K562 (cell line): ENCODE measurements at regions not wholly inside any gene's neighbourhood (a gene's known extent, or its start where the extent isn't known, plus 50 kb on each side); places are given as distances from the start of the nearest gene placed in this dataset.
"Not testable (repeated sequence)": the region's sequence is repeated elsewhere in the genome, so short reads cannot be mapped to it uniquely, and the experiment has no call there.

ENCODE experiments used
- ATAC-seq: fragments of 200-7000 bp; cut with Tn5 transposase; 3 replicates; pipeline ENCODE4 v1.9.1; 2020; ENCODE audit warnings: moderate library complexity
- BruUV-seq: library from RNA; stranded (reverse); fragments of 400-500 nt; replicated peaks from 2 replicates; lab custom pipeline; 2021; lab: Mats Ljungman, UMichigan
- CTCF ChIA-PET: fragments of 300-600 bp; formaldehyde crosslinking; extraction: SDS; loops from one replicate; lab custom pipeline; 2021; ENCODE audit warnings: low intra/inter-chr PET ratio; lab: Yijun Ruan, JAX
- POLR2A ChIA-PET: fragments of 300-600, 350-650 bp; sonication (Branson Sonifier 250); formaldehyde crosslinking; extraction: SDS; loops from one replicate; lab custom pipeline; 2021; ENCODE audit warnings: antibody characterized with exemption, inconsistent platforms; lab: Yijun Ruan, JAX
- DNase-seq, 4 experiments: peaks; one replicate each; pipeline versions ENCODE4 v3.0.0 to v3.0.0-alpha.2; 2011 to 2018; ENCODE audit warnings: low spot score in 3 of 4, mixed read lengths in 3 of 4; ENCODE audit errors: extremely low read depth in 1 of 4
- FAIRE-seq: peaks from 2 replicates; lab custom pipeline; 2011; peaks lifted over from hg19 to GRCh38; lab: Jason Lieb, UNC
- H2AFZ ChIP-seq: 2 replicates; pipeline ENCODE4 v1.6.0; 2011; ENCODE audit warnings: low read depth, low read length, control low read depth, inconsistent platforms
- H3K27ac ChIP-seq: fragments of 200-600 bp; 3 replicates; pipeline ENCODE4 v1.8.0; 2011; ENCODE audit warnings: low read depth, mild to moderate bottlenecking, control low read depth, inconsistent platforms, low read length, moderate library complexity, mixed read lengths; ENCODE audit errors: extremely low read depth
- H3K27me3 ChIP-seq, 2 experiments: fragments of 300-600 bp in 1 of 2; 2 replicates in 1 of 2; 3 replicates in 1 of 2; pipeline versions ENCODE4 v1.6.0 to v1.8.0; 2011; ENCODE audit warnings: inconsistent platforms in 2 of 2, low read length in 2 of 2, mild to moderate bottlenecking in 1 of 2, mixed read lengths in 1 of 2, moderate library complexity in 1 of 2; ENCODE audit not compliant: control insufficient read depth in 2 of 2, insufficient read depth in 2 of 2
- H3K36me3 ChIP-seq: fragments of 300-600 bp; 3 replicates; pipeline ENCODE4 v1.8.0; 2011; ENCODE audit warnings: mild to moderate bottlenecking, low read length, inconsistent platforms; ENCODE audit not compliant: control insufficient read depth, insufficient read depth
- H3K4me1 ChIP-seq, 2 experiments: fragments of 200-600 bp in 1 of 2; replicated peaks in 1 of 2; 2 replicates in 1 of 2; 3 replicates in 1 of 2; pipeline versions ENCODE4 v1.5.1 to v1.8.0; 2011; ENCODE audit warnings: inconsistent platforms in 2 of 2, low read length in 2 of 2, mild to moderate bottlenecking in 1 of 2, mixed read lengths in 1 of 2, moderate library complexity in 1 of 2; ENCODE audit not compliant: control insufficient read depth in 2 of 2, insufficient read depth in 2 of 2
- H3K4me2 ChIP-seq: 2 replicates; pipeline ENCODE4 v1.6.1; 2011; ENCODE audit warnings: low read length, control low read depth, inconsistent platforms, mixed read lengths; ENCODE audit not compliant: insufficient read depth
- H3K4me3 ChIP-seq: fragments of 200-600 bp; sonication (generic), shearing (Covaris generic); 2 replicates; pipeline ENCODE4 v1.5.1; 2016; ENCODE audit warnings: control low read depth, inconsistent platforms
- H3K79me2 ChIP-seq: fragments of 200-600 bp; 3 replicates; pipeline ENCODE4 v1.8.0; 2011; ENCODE audit warnings: low read length, inconsistent platforms; ENCODE audit not compliant: control insufficient read depth, insufficient read depth
- H3K9ac ChIP-seq, 2 experiments: 2 replicates each; pipeline versions ENCODE4 v1.6.0 to v1.6.1; 2011; ENCODE audit warnings: low read depth in 2 of 2, low read length in 2 of 2, control low read depth in 1 of 2, inconsistent platforms in 1 of 2, mild to moderate bottlenecking in 1 of 2, mixed read lengths in 1 of 2; ENCODE audit not compliant: insufficient read depth in 1 of 2
- H3K9me1 ChIP-seq: one replicate; pipeline ENCODE4 v1.6.0; 2011; ENCODE audit warnings: inconsistent platforms, mild to moderate bottlenecking, low read length, moderate library complexity; ENCODE audit not compliant: control insufficient read depth, insufficient read depth
- H3K9me3 ChIP-seq: replicated peaks from 2 replicates; pipeline ENCODE4 v1.5.1; 2011; ENCODE audit warnings: low read depth, low read length, inconsistent platforms; ENCODE audit not compliant: control insufficient read depth, insufficient read depth
- H4K20me1 ChIP-seq: replicated peaks from 2 replicates; pipeline ENCODE4 v1.6.1; 2011; ENCODE audit warnings: low read length, inconsistent platforms, mixed read lengths; ENCODE audit not compliant: control insufficient read depth, insufficient read depth
- GABPA ChIP-seq: fragments of 200-800 bp; sonication (Bioruptor generic); conservative IDR thresholded peaks from 2 replicates; pipeline ENCODE4 v1.6.1; 2016; ENCODE audit warnings: low read depth, missing genetic modification characterization, missing compliant biosample characterization
- HDAC8 ChIP-seq: fragments of 450-650 bp; IDR thresholded peaks from 2 replicates; pipeline ENCODE4 v1.6.1; 2016; ENCODE audit warnings: mild to moderate bottlenecking, missing genetic modification characterization, moderate library complexity, missing compliant biosample characterization
- HEY1 ChIP-seq: fragments of 250-450 bp; sonication (Bioruptor Pico); IDR thresholded peaks from 2 replicates; pipeline ENCODE4 v1.5.0; 2020; ENCODE audit warnings: mild to moderate bottlenecking, moderate library complexity, borderline replicate concordance
- MAFF ChIP-seq: IDR thresholded peaks from 2 replicates; pipeline ENCODE4 v1.6.1; 2012; ENCODE audit warnings: low read length, improper control_type of control experiment
- MAFK ChIP-seq: IDR thresholded peaks from 2 replicates; pipeline ENCODE4 v1.6.1; 2011; ENCODE audit warnings: low read length, improper control_type of control experiment
- POLR2A ChIP-seq: fragments of 450-650 bp; conservative IDR thresholded peaks from 2 replicates; pipeline ENCODE4 v1.6.1; 2016
- ZNF274 ChIP-seq: IDR thresholded peaks from 2 replicates; pipeline ENCODE4 v1.6.1; 2011; ENCODE audit warnings: low read depth, mild to moderate bottlenecking, low read length, moderate library complexity, borderline replicate concordance
- ZNF3 ChIP-seq: fragments of 250-450 bp; sonication (Bioruptor Pico); IDR thresholded peaks from 2 replicates; pipeline ENCODE4 v1.5.0; 2021; ENCODE audit warnings: mild to moderate bottlenecking, moderate library complexity
- ZNF507 ChIP-seq: conservative IDR thresholded peaks from 2 replicates; pipeline ENCODE4 v1.6.1; 2017; ENCODE audit warnings: missing genetic modification characterization, missing compliant biosample characterization
- WGBS: fragments of 100-300 bp; shearing (Covaris generic); methylation state at CpG from one replicate; pipeline ENCODE4 v1.1.6; 2016; ENCODE audit warnings: low coverage, mixed read lengths; ENCODE audit not compliant: insufficient coverage; ENCODE audit errors: missing lambda C conversion rate; 5-methylcytosine and 5-hydroxymethylcytosine counted together
- in situ Hi-C: fragments of 300-500 bp; cut with MboI; formaldehyde crosslinking; loops from 4 replicates; pipeline ENCODE4 v1.15.0; 2018; ENCODE audit warnings: inconsistent platforms, mixed read lengths
- intact Hi-C: fragments of 100-400 bp; cut with micrococcal nuclease; formaldehyde crosslinking; loops from 2 replicates; pipeline ENCODE4 v1.14.2; 2022

- Histone ChIP-seq H3K4me2 (no peak overlapping the region), H3K4me1 (no peaks in the 10 kb centered on the region; a peak in 1 of 5 replicates), H3K27me3 (peaks cover 0 to 13% of the 10 kb centered on the region in 2 experiments; a peak in 1 of 5 replicates), H3K9me3 (no peaks in the 10 kb centered on the region), H3K27ac (no peak overlapping the region), H3K4me3 (no peak overlapping the region), H3K9me1 (no peaks in the 10 kb centered on the region), H3K79me2 (no peaks in the 10 kb centered on the region), H2AFZ (peak overlapping the region; percentile 34; the same call in 1 of the 2 replicates), H4K20me1 (no peaks in the 10 kb centered on the region; the same call in 1 of the 2 replicates), H3K9ac (no peak overlapping the region), H3K36me3 (no peaks in the 10 kb centered on the region)
- BruUV-seq, result no TSS peak
- ChIA-PET POLR2A (no interaction called here), CTCF (no interaction called here)
- no peak for TF ChIP-seq HEY1 (CRISPR knock-in tag)
- peak; percentile 51 for TF ChIP-seq GABPA (tag)
- ATAC-seq (no peak), DNase-seq (no peak), FAIRE-seq (no peak)
- in situ Hi-C loops (no loop called here), intact Hi-C loops (no loop called here)
- WGBS, result 10% methylated on average over 12 of the region's 12 CpGs
Observed at GRCh38 chr11:130561441-130561881, 113.0 kb downstream of the ADAMTS15 start.

- H3K27ac ChIP-seq, result no peak overlapping the region
- DNase-seq, result no peak
- H3K4me1 ChIP-seq, result no peaks in the 10 kb centered on the region; a peak in 1 of 5 replicates
- H3K4me3 ChIP-seq, result no peak overlapping the region
- no peaks in the 10 kb centered on the region for H3K79me2 ChIP-seq
- no peaks in the 10 kb centered on the region for H3K36me3 ChIP-seq
- BruUV-seq, result no TSS peak
- H4K20me1 ChIP-seq, result no peaks in the 10 kb centered on the region; the same call in 1 of the 2 replicates
- H2AFZ ChIP-seq, result no peak overlapping the region
- no peaks in the 10 kb centered on the region for H3K9me3 ChIP-seq
- no peak overlapping the region for H3K9ac ChIP-seq
- FAIRE-seq, result no peak
- POLR2A ChIA-PET, result no interaction called here
- ATAC-seq, result no peak
- in situ Hi-C loops (no loop called here), intact Hi-C loops (no loop called here)
- CTCF ChIA-PET, result no interaction called here
- H3K4me2 ChIP-seq, result no peak overlapping the region
- peaks cover 0 to 13% of the 10 kb centered on the region in 2 experiments; a peak in 1 of 5 replicates for H3K27me3 ChIP-seq
- TF ChIP-seq POLR2A (no peak), ZNF507 (tag) (no peak), ZNF274 (no peak), ZNF3 (no peak), HDAC8 (no peak), MAFK (no peak), MAFF (no peak)
- H3K9me1 ChIP-seq, result no peaks in the 10 kb centered on the region
- WGBS, result 11% methylated on average over 2 of the region's 2 CpGs
Observed at GRCh38 chr11:130562549-130562948, 114.1 kb downstream of the ADAMTS15 start.

GRCh38 chr11:130566360-130566759, 117.9 kb downstream of the ADAMTS15 start:
- ATAC-seq, FAIRE-seq, BruUV-seq, H3K79me2 ChIP-seq, H3K9me3 ChIP-seq, H3K9me1 ChIP-seq, POLR2A ChIA-PET, DNase-seq, H3K4me3 ChIP-seq, H4K20me1 ChIP-seq, in situ Hi-C loops, intact Hi-C loops, H3K4me1 ChIP-seq, H3K9ac ChIP-seq, H3K27ac ChIP-seq, H3K36me3 ChIP-seq, H2AFZ ChIP-seq, CTCF ChIA-PET, H3K4me2 ChIP-seq: not testable (repeated sequence)
- 17% methylated on average over 2 of the region's 7 CpGs for WGBS
- peaks cover 4 to 18% of the 10 kb centered on the region in 2 experiments; a peak in 1 of 5 replicates for H3K27me3 ChIP-seq
